Muscle of arm (tissue), 1 donor: ENCODE measurements at regions not wholly inside any gene's neighbourhood (a gene's known extent, or its start where the extent isn't known, plus 50 kb on each side); places are given as distances from the start of the nearest gene placed in this dataset.
A peak's percentile ranks its signal among the peaks of the same experiment; 100 is the strongest.

Experiments used
- DNase-seq: peaks from one replicate; pipeline ENCODE4 v3.0.0-alpha.2; 2013

DNA sequence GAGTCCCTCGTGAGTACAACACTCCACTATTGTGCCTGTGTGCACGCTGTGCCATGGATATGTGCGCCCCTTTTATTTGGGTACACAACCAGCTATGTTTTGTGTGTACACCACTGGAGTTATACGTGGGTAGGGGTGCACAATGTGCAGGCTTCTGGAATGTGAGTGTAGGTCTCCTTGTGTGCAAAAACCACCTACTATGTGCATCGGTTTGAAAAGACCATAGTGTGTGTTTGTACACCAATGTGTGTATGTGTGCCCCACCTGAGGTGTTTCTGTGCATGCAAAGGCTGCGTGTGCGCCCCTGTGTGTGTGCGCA lies 86.4 kb upstream of the ALDH1L1 start:
- DNase-seq, result no peak

DNA sequence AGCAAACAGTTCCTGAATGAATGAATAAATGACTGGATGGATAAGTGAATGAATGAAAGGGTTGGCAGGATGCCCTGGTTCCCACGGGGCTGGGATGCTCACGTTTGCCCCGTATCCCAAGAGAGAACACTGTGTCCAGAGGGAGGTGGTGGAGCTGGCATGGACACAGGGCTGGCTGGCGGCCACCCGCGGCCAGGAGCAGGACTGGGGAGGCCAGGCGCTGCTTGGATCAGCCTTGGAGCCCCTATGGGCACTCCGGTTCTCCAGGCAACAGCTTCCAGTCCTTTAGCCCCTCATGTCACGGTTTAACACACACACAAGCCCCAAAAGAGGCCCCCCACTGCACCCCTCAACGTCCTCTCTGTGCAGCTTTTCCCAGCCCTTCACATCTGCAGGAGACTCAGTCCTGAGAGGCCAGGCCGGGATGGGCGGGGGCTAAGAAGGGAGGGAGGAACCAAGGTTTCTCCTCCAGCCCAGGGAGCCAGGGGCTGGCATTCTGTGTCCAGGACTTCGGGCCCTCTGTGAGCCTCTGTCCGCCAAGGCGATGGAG lies 86.0 kb upstream of the ALDH1L1 start:
- DNase-seq, result no peak

- DNase-seq, result no peak
These were observed 84.6 kb upstream of the ALDH1L1 start for GRCh38 chr3:126264952-126265351.

GRCh38 chr3:126264381-126264780 lies 84.0 kb upstream of the ALDH1L1 start:
- DNase-seq, result no peak

- no peak for DNase-seq
These were observed 83.6 kb upstream of the ALDH1L1 start for GRCh38 chr3:126263971-126264370.

DNA sequence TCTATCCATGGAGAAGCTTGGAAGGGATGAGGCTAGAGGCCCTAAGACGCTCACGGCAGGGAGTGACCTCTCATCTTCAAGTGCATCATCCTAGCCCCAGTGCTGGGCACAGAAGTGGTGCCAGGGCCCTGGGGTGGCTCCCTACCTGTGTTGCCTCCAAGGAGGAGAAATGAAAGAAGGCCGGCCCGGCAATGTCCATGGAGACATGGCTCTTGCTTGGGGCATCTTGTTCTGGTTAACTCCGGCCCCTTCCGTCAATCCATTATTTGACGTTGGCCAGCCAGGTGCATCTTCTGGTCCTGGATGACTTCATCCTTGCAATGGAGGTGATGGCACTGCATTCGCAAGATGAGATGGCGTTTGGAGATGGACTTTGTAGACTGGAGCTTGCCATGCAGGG lies 83.2 kb upstream of the ALDH1L1 start:
- no peak for DNase-seq

- no peak for DNase-seq
These were observed 81.8 kb upstream of the ALDH1L1 start for GRCh38 chr3:126262227-126262626.

- DNase-seq, result no peak
These were observed 80.7 kb upstream of the ALDH1L1 start for GRCh38 chr3:126261037-126261436.

DNA sequence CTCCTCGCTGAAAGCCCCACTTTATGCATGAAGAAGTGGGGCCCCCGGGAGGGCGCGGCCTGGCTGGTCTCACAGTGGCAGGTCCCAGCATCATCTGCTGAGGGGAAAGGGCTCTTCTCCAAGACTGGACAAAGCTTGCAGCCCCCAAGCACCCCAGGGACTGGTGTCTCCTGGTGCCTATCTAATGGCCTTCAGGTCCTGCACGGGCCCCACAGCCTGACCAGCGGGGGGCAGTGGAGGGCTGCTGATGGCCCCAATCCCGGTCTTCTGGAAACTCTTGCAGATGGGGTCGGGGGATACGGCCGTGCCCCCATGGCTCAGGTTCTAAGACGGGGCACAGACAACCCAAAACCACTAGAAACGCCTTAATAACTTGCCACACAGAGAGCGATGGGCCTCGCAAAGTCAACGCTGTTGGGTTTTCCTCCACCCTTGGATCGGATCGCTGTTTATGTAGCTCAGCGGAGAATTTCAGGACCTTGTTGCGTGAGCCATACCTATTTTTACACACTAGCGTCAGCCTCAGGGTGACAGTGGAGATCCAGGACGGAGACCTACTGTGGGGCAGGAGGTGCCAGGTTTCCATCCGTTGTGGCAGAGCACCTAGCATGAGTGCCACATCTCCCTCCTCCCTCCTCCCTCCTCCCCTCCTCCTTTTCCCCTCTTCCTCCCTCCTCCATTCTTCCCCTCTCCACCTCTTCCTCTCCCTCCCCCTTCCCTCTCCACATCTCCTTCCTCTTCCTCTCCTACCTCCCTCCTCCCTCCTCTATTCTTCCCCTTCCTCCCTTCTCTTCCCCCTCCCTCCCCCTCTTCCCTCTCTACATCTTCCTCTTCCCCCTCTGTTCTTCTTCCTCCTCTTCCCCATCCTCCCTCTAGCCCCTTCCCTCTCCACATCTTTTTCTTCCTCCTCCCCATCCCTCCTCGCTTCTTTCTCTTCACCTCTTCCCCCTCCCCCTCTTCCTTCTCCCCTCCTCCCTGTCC lies 79.3 kb upstream of the ALDH1L1 start:
- no peak for DNase-seq

- DNase-seq, result no peak
These were observed 78.3 kb upstream of the ALDH1L1 start for GRCh38 chr3:126258670-126259069.

DNA sequence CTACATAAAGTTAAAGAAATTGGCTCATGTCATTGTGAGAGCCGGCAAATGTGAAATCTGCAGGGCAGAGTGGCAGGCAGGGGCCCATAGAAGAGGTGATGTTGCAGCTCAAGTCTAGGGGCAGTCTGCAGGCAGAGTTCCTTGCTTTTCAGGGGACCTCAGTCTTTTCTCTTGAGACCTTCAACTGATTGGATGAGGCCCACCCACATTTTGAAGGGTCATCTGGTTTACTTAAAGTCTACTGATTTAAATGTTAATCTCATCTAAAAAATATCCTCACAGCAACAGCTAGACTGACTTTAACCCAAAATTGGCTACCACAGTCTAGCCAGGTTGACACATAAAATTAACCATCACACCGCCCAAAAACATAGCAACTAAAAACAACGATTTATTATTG lies 77.6 kb upstream of the ALDH1L1 start:
- DNase-seq, result no peak

DNA sequence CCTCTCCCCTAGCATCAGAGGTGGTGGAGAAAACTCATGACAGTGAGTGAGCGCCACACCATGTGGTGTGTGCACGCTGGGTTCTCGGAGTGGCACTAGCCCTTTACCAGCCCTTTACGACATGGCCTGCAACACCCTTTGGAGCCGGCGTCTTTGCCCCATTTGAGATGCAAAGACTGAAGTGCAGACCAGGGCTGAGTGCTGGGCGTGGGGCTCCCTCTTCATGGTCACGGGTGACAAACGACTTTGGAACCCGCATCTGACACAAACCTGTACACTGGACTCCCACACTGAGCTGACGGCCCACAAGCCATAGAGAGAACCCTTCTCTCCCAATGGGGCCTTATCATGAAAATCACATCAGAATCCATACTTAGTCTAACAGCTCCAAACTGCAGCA lies 76.8 kb upstream of the ALDH1L1 start:
- DNase-seq, result no peak

GRCh38 chr3:126256251-126256650 lies 75.9 kb upstream of the ALDH1L1 start:
- no peak for DNase-seq

GRCh38 chr3:126253072-126253471 lies 72.7 kb upstream of the ALDH1L1 start:
- no peak for DNase-seq

GRCh38 chr3:126252373-126252772 lies 72.0 kb upstream of the ALDH1L1 start:
- no peak for DNase-seq

DNA sequence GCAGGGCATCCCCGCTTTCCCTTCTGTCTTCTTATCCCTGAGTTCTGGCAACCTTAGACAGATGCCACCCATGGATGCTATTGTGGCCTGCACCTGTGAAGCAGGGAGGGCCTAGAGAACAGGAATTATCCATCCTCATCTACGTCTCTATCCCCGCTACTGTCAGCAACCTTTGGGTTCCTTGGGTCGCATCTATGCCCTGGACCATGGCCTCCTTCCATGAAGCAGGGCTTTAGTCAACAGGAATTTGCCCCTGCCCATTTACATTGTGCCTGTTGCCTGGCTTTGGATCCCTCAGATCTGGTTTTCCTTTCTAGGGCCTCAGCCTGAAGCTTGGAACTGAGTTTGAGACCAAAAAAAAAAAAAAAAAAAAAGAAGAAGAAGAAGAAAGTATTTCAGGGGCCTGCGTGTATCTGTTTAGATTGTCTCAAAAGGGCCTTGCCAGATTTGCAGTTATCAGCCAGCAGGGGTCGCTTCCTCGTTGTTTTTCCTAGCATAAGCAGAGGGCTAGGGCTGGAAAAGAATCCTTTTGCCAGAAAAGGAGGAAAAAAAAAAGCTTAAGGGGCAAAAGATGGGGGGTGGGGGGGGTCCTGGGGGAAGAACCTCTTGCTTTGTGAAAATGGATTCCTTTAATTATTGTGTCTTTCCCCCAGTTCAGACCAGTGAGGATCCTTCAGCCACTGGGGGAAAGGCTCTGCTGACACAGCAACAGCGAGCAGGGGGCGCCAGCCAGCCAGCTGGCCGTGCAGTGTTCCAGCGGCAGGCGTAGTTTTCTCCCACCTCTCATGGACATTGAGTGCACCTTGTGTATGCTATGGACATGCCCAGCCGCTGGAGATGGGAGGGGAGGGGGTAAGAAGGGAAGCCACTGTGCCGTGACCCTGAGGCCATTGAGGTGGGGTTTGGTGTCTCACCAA lies 65.7 kb upstream of the ALDH1L1 start:
- peak; percentile 66 for DNase-seq
